Glomerular endothelial cell (primary cell): ENCODE measurements at regions not wholly inside any gene's neighbourhood (a gene's known extent, or its start where the extent isn't known, plus 50 kb on each side); places are given as distances from the start of the nearest gene placed in this dataset.

Experiments used
- DNase-seq: peaks from one replicate; pipeline ENCODE4 v3.0.0-alpha.2; 2011; ENCODE audit warnings: low read depth, low spot score; ENCODE audit errors: extremely low read depth

- no peak for DNase-seq
Observed at GRCh38 chr10:6743291-6743849, 163.3 kb upstream of the PRKCQ start.

- DNase-seq, result no peak
Observed at GRCh38 chr10:6741541-6741941, 161.5 kb upstream of the PRKCQ start.

GRCh38 chr10:6739530-6740174 lies 159.6 kb upstream of the PRKCQ start:
- DNase-seq, result no peak

- DNase-seq, result no peak
Observed at GRCh38 chr10:6738112-6738768, 158.2 kb upstream of the PRKCQ start.

GRCh38 chr10:6737758-6738111 lies 157.7 kb upstream of the PRKCQ start:
- no peak for DNase-seq

- DNase-seq, result no peak
Observed at GRCh38 chr10:6737080-6737641, 157.1 kb upstream of the PRKCQ start.

- DNase-seq, result no peak
Observed at GRCh38 chr10:6734286-6734685, 154.2 kb upstream of the PRKCQ start.

GRCh38 chr10:6729861-6730344 lies 149.8 kb upstream of the PRKCQ start:
- DNase-seq, result peak; percentile 88

- no peak for DNase-seq
Observed at GRCh38 chr10:6729071-6729774, 149.1 kb upstream of the PRKCQ start.

GRCh38 chr10:6726924-6727323 lies 146.8 kb upstream of the PRKCQ start:
- no peak for DNase-seq

GRCh38 chr10:6722616-6723004 lies 142.5 kb upstream of the PRKCQ start:
- no peak for DNase-seq

- DNase-seq, result peak; percentile 99
Observed at GRCh38 chr10:6721964-6722615, 142.0 kb upstream of the PRKCQ start.

- peak; percentile 87 for DNase-seq
Observed at GRCh38 chr10:6721480-6721879, 141.4 kb upstream of the PRKCQ start.

- no peak for DNase-seq
Observed at GRCh38 chr10:6719561-6719960, 139.5 kb upstream of the PRKCQ start.

- DNase-seq, result no peak
Observed at GRCh38 chr10:6718550-6718949, 138.5 kb upstream of the PRKCQ start.

GRCh38 chr10:6716516-6716915 lies 136.4 kb upstream of the PRKCQ start:
- DNase-seq, result no peak

- DNase-seq, result no peak
Observed at GRCh38 chr10:6713716-6714115, 133.6 kb upstream of the PRKCQ start.

GRCh38 chr10:6713120-6713519 lies 133.0 kb upstream of the PRKCQ start:
- DNase-seq, result no peak

- DNase-seq, result no peak
Observed at GRCh38 chr10:6711881-6712280, 131.8 kb upstream of the PRKCQ start.

GRCh38 chr10:6711408-6711841 lies 131.3 kb upstream of the PRKCQ start:
- no peak for DNase-seq

- no peak for DNase-seq
Observed at GRCh38 chr10:6707352-6707751, 127.3 kb upstream of the PRKCQ start.
